K562 (cell line): ENCODE measurements at regions not wholly inside any gene's neighbourhood (a gene's known extent, or its start where the extent isn't known, plus 50 kb on each side); places are given as distances from the start of the nearest gene placed in this dataset.

Experiments used
- ARHGAP35 ChIP-seq: fragments of 450-650 bp; IDR thresholded peaks from 2 replicates; pipeline ENCODE4 v1.6.1; 2018; ENCODE audit not compliant: partially characterized antibody
- ARID2 ChIP-seq: fragments of 450-650 bp; IDR thresholded peaks from 2 replicates; pipeline ENCODE4 v1.6.1; 2017; ENCODE audit warnings: antibody characterized with exemption, mild to moderate bottlenecking
- CREB1 ChIP-seq, 2 experiments: sonication (generic) in 1 of 2; formaldehyde crosslinking in 1 of 2; IDR thresholded peaks; 2 replicates each; pipeline versions ENCODE4 v1.6.1 to v1.8.0; 2012 to 2022; ENCODE audit warnings: inconsistent platforms in 1 of 2, mild to moderate bottlenecking in 1 of 2, missing genetic modification reagents in 1 of 2, moderate library complexity in 1 of 2
- CREB3 ChIP-seq: fragments of 450-650 bp; conservative IDR thresholded peaks from 2 replicates; pipeline ENCODE4 v1.6.1; 2016; ENCODE audit warnings: missing genetic modification characterization, low read depth, mild to moderate bottlenecking, missing compliant biosample characterization, moderate library complexity
- DPF2 ChIP-seq: fragments of 450-650 bp; IDR thresholded peaks from 2 replicates; pipeline ENCODE4 v1.6.1; 2016
- ETV5 ChIP-seq: sonication (generic); formaldehyde crosslinking; IDR thresholded peaks from 2 replicates; pipeline ENCODE4 v1.4.0; 2020; ENCODE audit warnings: low read depth, mild to moderate bottlenecking, missing genetic modification reagents
- EZH2 ChIP-seq: IDR thresholded peaks from 2 replicates; pipeline ENCODE4 v1.6.1; 2012; ENCODE audit warnings: low read depth, mild to moderate bottlenecking, inconsistent platforms, low read length, borderline replicate concordance
- GABPA ChIP-seq: fragments of 200-800 bp; sonication (Bioruptor generic); conservative IDR thresholded peaks from 2 replicates; pipeline ENCODE4 v1.6.1; 2016; ENCODE audit warnings: low read depth, missing genetic modification characterization, missing compliant biosample characterization
- NFRKB ChIP-seq: fragments of 450-650 bp; IDR thresholded peaks from 2 replicates; pipeline ENCODE4 v1.6.1; 2016; ENCODE audit warnings: low read depth
- ZBTB7A ChIP-seq: IDR thresholded peaks from 2 replicates; pipeline ENCODE4 v1.6.1; 2011; ENCODE audit warnings: low read depth, mild to moderate bottlenecking, low read length, moderate library complexity, borderline replicate concordance; ENCODE audit not compliant: control insufficient read depth
- ZNF589 ChIP-seq: fragments of 200-800 bp; sonication (Bioruptor generic); IDR thresholded peaks from 2 replicates; pipeline ENCODE4 v1.6.1; 2016; ENCODE audit warnings: low read depth, missing genetic modification characterization, missing compliant biosample characterization
- ZNF695 ChIP-seq: fragments of 450-650 bp; formaldehyde crosslinking; IDR thresholded peaks from 2 replicates; pipeline ENCODE4 v1.4.0; 2020; ENCODE audit warnings: mild to moderate bottlenecking, moderate library complexity
- ZSCAN32 ChIP-seq: fragments of 450-650 bp; formaldehyde crosslinking; IDR thresholded peaks from 2 replicates; pipeline ENCODE4 v1.4.0; 2020; ENCODE audit warnings: mild to moderate bottlenecking, moderate library complexity
- TF ChIP-seq, protein P1 (sequence below), 3 experiments: IDR thresholded peaks in 2 of 3; conservative IDR thresholded peaks in 1 of 3; 2 replicates each; pipeline ENCODE4 v1.5.1; 2011 to 2012; ENCODE audit warnings: low read length in 3 of 3, mild to moderate bottlenecking in 3 of 3, control low read depth in 2 of 3, improper control_type of control experiment in 1 of 3, inconsistent platforms in 1 of 3, low read depth in 1 of 3, mixed read lengths in 1 of 3, moderate library complexity in 1 of 3; ENCODE audit not compliant: insufficient read depth in 2 of 3

DNA sequence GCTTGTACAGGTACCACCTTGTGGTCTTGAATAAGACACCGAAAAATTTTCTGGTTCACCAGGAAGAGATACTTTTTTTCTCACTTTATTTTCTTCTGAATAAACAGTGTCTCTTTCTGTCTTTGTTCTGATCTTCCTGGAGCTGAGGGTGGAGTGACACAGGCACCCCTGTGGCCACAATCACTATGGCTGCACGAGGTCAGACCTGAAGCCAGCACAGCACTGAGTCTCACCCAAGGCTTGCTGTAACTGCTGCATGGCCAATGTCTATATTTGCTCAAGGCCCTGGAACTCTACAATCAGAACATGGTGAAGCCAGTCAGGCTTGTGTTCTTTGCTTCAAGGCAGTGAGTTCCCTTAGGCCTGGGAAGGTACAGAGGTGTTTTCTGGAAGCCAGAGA lies 87.2 kb downstream of the GPR174 start:
- no peak for TF ChIP-seq CREB3
- no peak for TF ChIP-seq ETV5 (CRISPR knock-in tag)
- no peak for TF ChIP-seq EZH2
- TF ChIP-seq, protein P1, sequence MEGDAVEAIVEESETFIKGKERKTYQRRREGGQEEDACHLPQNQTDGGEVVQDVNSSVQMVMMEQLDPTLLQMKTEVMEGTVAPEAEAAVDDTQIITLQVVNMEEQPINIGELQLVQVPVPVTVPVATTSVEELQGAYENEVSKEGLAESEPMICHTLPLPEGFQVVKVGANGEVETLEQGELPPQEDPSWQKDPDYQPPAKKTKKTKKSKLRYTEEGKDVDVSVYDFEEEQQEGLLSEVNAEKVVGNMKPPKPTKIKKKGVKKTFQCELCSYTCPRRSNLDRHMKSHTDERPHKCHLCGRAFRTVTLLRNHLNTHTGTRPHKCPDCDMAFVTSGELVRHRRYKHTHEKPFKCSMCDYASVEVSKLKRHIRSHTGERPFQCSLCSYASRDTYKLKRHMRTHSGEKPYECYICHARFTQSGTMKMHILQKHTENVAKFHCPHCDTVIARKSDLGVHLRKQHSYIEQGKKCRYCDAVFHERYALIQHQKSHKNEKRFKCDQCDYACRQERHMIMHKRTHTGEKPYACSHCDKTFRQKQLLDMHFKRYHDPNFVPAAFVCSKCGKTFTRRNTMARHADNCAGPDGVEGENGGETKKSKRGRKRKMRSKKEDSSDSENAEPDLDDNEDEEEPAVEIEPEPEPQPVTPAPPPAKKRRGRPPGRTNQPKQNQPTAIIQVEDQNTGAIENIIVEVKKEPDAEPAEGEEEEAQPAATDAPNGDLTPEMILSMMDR (IDR thresholded peaks at IDR 0.05 in 2 of 3, conservative IDR thresholded peaks at IDR 0.05 in 1 of 3; ENCODE audit: insufficient read depth in 2 of 3, low read depth in 1 of 3, low read length in 3 of 3): no peak
- no peak for TF ChIP-seq ARID2
- no peak for TF ChIP-seq ZNF695
- TF ChIP-seq ZNF589 (CRISPR knock-in tag): no peak
- no peak for TF ChIP-seq ARHGAP35
- TF ChIP-seq NFRKB: no peak
- no peak for TF ChIP-seq CREB1 (IDR thresholded peaks at IDR 0.05)
- TF ChIP-seq CREB1 (CRISPR knock-in tag; IDR thresholded peaks at IDR 0.05): no peak
- no peak for TF ChIP-seq ZSCAN32 (CRISPR knock-in tag)
- no peak for TF ChIP-seq GABPA (tag)
- no peak for TF ChIP-seq DPF2
- TF ChIP-seq ZBTB7A: no peak
